ENCODE measurements at regions not wholly inside any gene's neighbourhood (a gene's known extent, or its start where the extent isn't known, plus 50 kb on each side); places are given as distances from the start of the nearest gene placed in this dataset.

DNA sequence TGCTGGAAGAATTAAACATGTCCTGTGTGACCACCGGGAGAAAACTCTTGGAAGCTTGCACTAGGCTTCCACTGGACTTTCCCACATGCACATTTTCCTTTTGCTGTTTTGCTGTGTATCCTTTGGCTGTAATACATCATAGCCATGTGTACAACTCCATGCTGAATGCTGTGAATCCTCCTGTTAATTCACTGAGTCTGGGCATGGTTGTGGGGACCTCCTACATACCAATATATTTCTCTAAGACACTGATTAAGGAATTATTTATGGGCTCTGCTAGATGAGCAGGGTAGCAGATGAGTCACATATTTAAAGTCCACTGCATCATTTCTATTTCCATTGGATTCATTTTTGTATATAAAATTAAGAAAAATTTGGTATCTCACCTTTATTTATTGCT, 220.1 kb downstream of the CYLC2 start:
- TF ChIP-seq, protein P1, sequence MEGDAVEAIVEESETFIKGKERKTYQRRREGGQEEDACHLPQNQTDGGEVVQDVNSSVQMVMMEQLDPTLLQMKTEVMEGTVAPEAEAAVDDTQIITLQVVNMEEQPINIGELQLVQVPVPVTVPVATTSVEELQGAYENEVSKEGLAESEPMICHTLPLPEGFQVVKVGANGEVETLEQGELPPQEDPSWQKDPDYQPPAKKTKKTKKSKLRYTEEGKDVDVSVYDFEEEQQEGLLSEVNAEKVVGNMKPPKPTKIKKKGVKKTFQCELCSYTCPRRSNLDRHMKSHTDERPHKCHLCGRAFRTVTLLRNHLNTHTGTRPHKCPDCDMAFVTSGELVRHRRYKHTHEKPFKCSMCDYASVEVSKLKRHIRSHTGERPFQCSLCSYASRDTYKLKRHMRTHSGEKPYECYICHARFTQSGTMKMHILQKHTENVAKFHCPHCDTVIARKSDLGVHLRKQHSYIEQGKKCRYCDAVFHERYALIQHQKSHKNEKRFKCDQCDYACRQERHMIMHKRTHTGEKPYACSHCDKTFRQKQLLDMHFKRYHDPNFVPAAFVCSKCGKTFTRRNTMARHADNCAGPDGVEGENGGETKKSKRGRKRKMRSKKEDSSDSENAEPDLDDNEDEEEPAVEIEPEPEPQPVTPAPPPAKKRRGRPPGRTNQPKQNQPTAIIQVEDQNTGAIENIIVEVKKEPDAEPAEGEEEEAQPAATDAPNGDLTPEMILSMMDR (IDR thresholded peaks at IDR 0.05), result no peak
- no peak for TF ChIP-seq POLR2A (IDR thresholded peaks at IDR 0.05)

All from breast epithelium (tissue), 3 donors.